CD4-positive, alpha-beta T cell treated with Interleukin-17A for 1 hour (primary cell): ENCODE measurements at regions not wholly inside any gene's neighbourhood (a gene's known extent, or its start where the extent isn't known, plus 50 kb on each side); places are given as distances from the start of the nearest gene placed in this dataset.
"Not testable (repeated sequence)": the region's sequence is repeated elsewhere in the genome, so short reads cannot be mapped to it uniquely, and the experiment has no call there.

Experiments used
- DNase-seq: peaks from one replicate; pipeline ENCODE4 v3.0.0-alpha.2; 2020

- DNase-seq, result no peak
Measured at GRCh38 chr4:42824278-42824977, 68.1 kb upstream of the GRXCR1 start.

GRCh38 chr4:42821230-42821629, 71.3 kb upstream of the GRXCR1 start:
- DNase-seq, result no peak

GRCh38 chr4:42819863-42820514, 72.5 kb upstream of the GRXCR1 start:
- no peak for DNase-seq

- no peak for DNase-seq
Measured at GRCh38 chr4:42817913-42818312, 74.6 kb upstream of the GRXCR1 start.

GRCh38 chr4:42816880-42817400, 75.6 kb upstream of the GRXCR1 start:
- no peak for DNase-seq

GRCh38 chr4:42816189-42816879, 76.2 kb upstream of the GRXCR1 start:
- DNase-seq, result no peak

- no peak for DNase-seq
Measured at GRCh38 chr4:42809419-42810084, 83.0 kb upstream of the GRXCR1 start.

GRCh38 chr4:42806303-42806835, 86.1 kb upstream of the GRXCR1 start:
- DNase-seq, result no peak

GRCh38 chr4:42789041-42789567, 103.4 kb upstream of the GRXCR1 start:
- no peak for DNase-seq

- DNase-seq, result no peak
Measured at GRCh38 chr4:42787079-42787463, 105.4 kb upstream of the GRXCR1 start.

GRCh38 chr4:42786350-42787078, 106.0 kb upstream of the GRXCR1 start:
- DNase-seq, result no peak

- no peak for DNase-seq
Measured at GRCh38 chr4:42785817-42786216, 106.7 kb upstream of the GRXCR1 start.

- no peak for DNase-seq
Measured at GRCh38 chr4:42781315-42781714, 111.2 kb upstream of the GRXCR1 start.

- DNase-seq, result no peak
Measured at GRCh38 chr4:42778349-42778748, 114.2 kb upstream of the GRXCR1 start.

- no peak for DNase-seq
Measured at GRCh38 chr4:42768125-42768748, 111.3 kb upstream of the ATP8A1 start.

- no peak for DNase-seq
Measured at GRCh38 chr4:42767669-42768068, 110.8 kb upstream of the ATP8A1 start.

- no peak for DNase-seq
Measured at GRCh38 chr4:42761804-42762203, 104.9 kb upstream of the ATP8A1 start.

- DNase-seq, result not testable (repeated sequence)
Measured at GRCh38 chr4:42754965-42755364, 98.1 kb upstream of the ATP8A1 start.

GRCh38 chr4:42751587-42751986, 94.7 kb upstream of the ATP8A1 start:
- DNase-seq, result no peak

- DNase-seq, result no peak
Measured at GRCh38 chr4:42750856-42751255, 94.0 kb upstream of the ATP8A1 start.

GRCh38 chr4:42750091-42750490, 93.2 kb upstream of the ATP8A1 start:
- DNase-seq, result peak; percentile 44

GRCh38 chr4:42747971-42748370, 91.1 kb upstream of the ATP8A1 start:
- DNase-seq, result no peak
